Natural killer cell (primary cell): ENCODE measurements at regions not wholly inside any gene's neighbourhood (a gene's known extent, or its start where the extent isn't known, plus 50 kb on each side); places are given as distances from the start of the nearest gene placed in this dataset.

Source experiments
- ATAC-seq, 3 donors: fragments of 150-1000 bp in 2 of 3; fragments of 200-7000 bp in 1 of 3; cut with Tn5 transposase; 1 replicate in 1 of 3; 2 replicates in 2 of 3; pipeline ENCODE4 v1.10.0; 2021; ENCODE audit warnings: mild to moderate bottlenecking in 2 of 3, moderate library complexity in 2 of 3
- DNase-seq, 2 donors: peaks; one replicate each; pipeline versions ENCODE4 v3.0.0 to v3.0.0-alpha.2; 2013 to 2021; ENCODE audit warnings: mixed read lengths in 1 of 2
- H3K27ac ChIP-seq: one replicate; pipeline ENCODE4 v1.5.1; 2013; ENCODE audit warnings: mild to moderate bottlenecking, low read length
- H3K27me3 ChIP-seq: one replicate; pipeline ENCODE4 v1.6.1; 2013; ENCODE audit warnings: low read length; ENCODE audit not compliant: control insufficient read depth, insufficient read depth
- H3K36me3 ChIP-seq: one replicate; pipeline ENCODE4 v1.6.1; 2013; ENCODE audit warnings: low read length; ENCODE audit not compliant: control insufficient read depth, insufficient read depth
- H3K4me1 ChIP-seq: one replicate; pipeline ENCODE4 v1.6.1; 2013; ENCODE audit warnings: low read length; ENCODE audit not compliant: control insufficient read depth, insufficient read depth
- H3K4me3 ChIP-seq: one replicate; pipeline ENCODE4 v1.5.1; 2013; ENCODE audit warnings: low read length
- H3K9me3 ChIP-seq: one replicate; pipeline ENCODE4 v1.6.1; 2013; ENCODE audit warnings: low read length; ENCODE audit not compliant: control insufficient read depth, insufficient read depth
- H3K27ac Mint-ChIP-seq, 2 donors: one replicate each; pipeline ENCODE4 v1.8.0; 2022; ENCODE audit warnings: mild to moderate bottlenecking in 2 of 2, mixed read lengths in 2 of 2, moderate library complexity in 1 of 2
- H3K27me3 Mint-ChIP-seq, 2 donors: one replicate each; pipeline ENCODE4 v1.8.0; 2022; ENCODE audit warnings: low read depth in 2 of 2, mixed read lengths in 2 of 2
- H3K36me3 Mint-ChIP-seq: one replicate; pipeline ENCODE4 v1.8.0; 2022; ENCODE audit warnings: mixed read lengths
- H3K4me1 Mint-ChIP-seq, 2 donors: one replicate each; pipeline ENCODE4 v1.8.0; 2022; ENCODE audit warnings: mixed read lengths in 2 of 2
- H3K4me3 Mint-ChIP-seq: one replicate; pipeline ENCODE4 v1.8.0; 2022; ENCODE audit warnings: mild to moderate bottlenecking, moderate library complexity, mixed read lengths
- H3K9me3 Mint-ChIP-seq, 2 donors: one replicate each; pipeline ENCODE4 v1.8.0; 2022; ENCODE audit warnings: mixed read lengths in 2 of 2
- WGBS: methylation state at CpG from one replicate; pipeline ENCODE4 v1.1.7; 2013; ENCODE audit warnings: missing lambda C conversion rate; ENCODE audit not compliant: insufficient coverage; 5-methylcytosine and 5-hydroxymethylcytosine counted together
- intact Hi-C: fragments of 100-400 bp; cut with micrococcal nuclease; formaldehyde crosslinking; loops from one replicate; pipeline ENCODE4 v1.14.2; 2022
- TF ChIP-seq, protein P1 (sequence below): fragments of 200-600 bp; IDR thresholded peaks from one replicate; pipeline ENCODE4 v1.8.0; 2022; ENCODE audit warnings: antibody characterized with exemption

GRCh38 chr7:126339813-126340212, 912.9 kb downstream of the GRM8 start:
- no peak overlapping the region for H3K27ac ChIP-seq
- intact Hi-C loops, result no loop called here
- ATAC-seq (no peak), DNase-seq (no peak)
- H3K4me3 ChIP-seq, result no peak overlapping the region
- no peak overlapping the region for H3K4me3 Mint-ChIP-seq
- WGBS, result 71% methylated on average over 4 of the region's 4 CpGs
- H3K4me1 Mint-ChIP-seq, result no peaks in the 10 kb centered on the region
- no peak overlapping the region for H3K27ac Mint-ChIP-seq
- peaks cover 2% of the 10 kb centered on the region for H3K9me3 ChIP-seq
- no peaks in the 10 kb centered on the region for H3K27me3 ChIP-seq
- no peaks in the 10 kb centered on the region for H3K27me3 Mint-ChIP-seq
- no peaks in the 10 kb centered on the region for H3K4me1 ChIP-seq
- H3K36me3 Mint-ChIP-seq, result peaks cover 5% of the 10 kb centered on the region
- TF ChIP-seq, protein P1, sequence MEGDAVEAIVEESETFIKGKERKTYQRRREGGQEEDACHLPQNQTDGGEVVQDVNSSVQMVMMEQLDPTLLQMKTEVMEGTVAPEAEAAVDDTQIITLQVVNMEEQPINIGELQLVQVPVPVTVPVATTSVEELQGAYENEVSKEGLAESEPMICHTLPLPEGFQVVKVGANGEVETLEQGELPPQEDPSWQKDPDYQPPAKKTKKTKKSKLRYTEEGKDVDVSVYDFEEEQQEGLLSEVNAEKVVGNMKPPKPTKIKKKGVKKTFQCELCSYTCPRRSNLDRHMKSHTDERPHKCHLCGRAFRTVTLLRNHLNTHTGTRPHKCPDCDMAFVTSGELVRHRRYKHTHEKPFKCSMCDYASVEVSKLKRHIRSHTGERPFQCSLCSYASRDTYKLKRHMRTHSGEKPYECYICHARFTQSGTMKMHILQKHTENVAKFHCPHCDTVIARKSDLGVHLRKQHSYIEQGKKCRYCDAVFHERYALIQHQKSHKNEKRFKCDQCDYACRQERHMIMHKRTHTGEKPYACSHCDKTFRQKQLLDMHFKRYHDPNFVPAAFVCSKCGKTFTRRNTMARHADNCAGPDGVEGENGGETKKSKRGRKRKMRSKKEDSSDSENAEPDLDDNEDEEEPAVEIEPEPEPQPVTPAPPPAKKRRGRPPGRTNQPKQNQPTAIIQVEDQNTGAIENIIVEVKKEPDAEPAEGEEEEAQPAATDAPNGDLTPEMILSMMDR, result no peak
- H3K9me3 Mint-ChIP-seq, result peaks cover 14 to 23% of the 10 kb centered on the region in 2 donors
- no peaks in the 10 kb centered on the region for H3K36me3 ChIP-seq

DNA sequence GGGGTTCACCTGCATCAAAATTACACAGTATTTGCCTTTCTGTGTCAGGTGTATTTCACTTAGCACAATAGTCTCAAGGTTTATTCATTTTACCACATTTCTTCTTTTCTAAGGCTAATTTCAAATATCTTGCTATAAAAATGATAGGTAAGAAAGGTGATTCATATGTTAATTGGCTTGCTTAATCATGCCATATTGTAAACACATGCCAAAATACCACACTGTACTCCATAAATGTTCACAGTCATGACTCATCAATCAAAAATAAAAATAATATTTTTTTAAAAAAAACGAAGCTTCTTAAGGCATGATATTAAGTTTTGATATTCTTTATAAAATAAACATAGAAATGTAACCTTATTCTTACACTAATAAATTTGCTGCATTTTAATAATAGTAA, 947.1 kb downstream of the GRM8 start:
- Mint-ChIP-seq H3K36me3 (peaks cover 7% of the 10 kb centered on the region), H3K27me3 (no peaks in the 10 kb centered on the region), H3K4me1 (no peaks in the 10 kb centered on the region), H3K9me3 (peaks cover 8 to 29% of the 10 kb centered on the region in 2 donors), H3K4me3 (no peak overlapping the region), H3K27ac (no peak overlapping the region)
- no peak overlapping the region for H3K27ac ChIP-seq
- DNase-seq (no peak), ATAC-seq (no peak)
- no peaks in the 10 kb centered on the region for H3K27me3 ChIP-seq
- intact Hi-C loops, result no loop called here
- TF ChIP-seq, protein P1, result no peak
- H3K9me3 ChIP-seq, result peaks cover 3% of the 10 kb centered on the region
- H3K4me1 ChIP-seq, result no peaks in the 10 kb centered on the region
- no CpG with 5 or more reads among the region's 1 CpG for WGBS
- no peak overlapping the region for H3K4me3 ChIP-seq
- H3K36me3 ChIP-seq, result no peaks in the 10 kb centered on the region

- no peak overlapping the region for H3K27ac ChIP-seq
- no peak overlapping the region for H3K4me3 ChIP-seq
- DNase-seq (no peak), ATAC-seq (no peak)
- Mint-ChIP-seq H3K4me3 (no peak overlapping the region), H3K9me3 (peaks cover 8 to 25% of the 10 kb centered on the region in 2 donors), H3K4me1 (no peaks in the 10 kb centered on the region), H3K27me3 (no peaks in the 10 kb centered on the region), H3K36me3 (no peaks in the 10 kb centered on the region), H3K27ac (no peak overlapping the region)
- peaks cover 3% of the 10 kb centered on the region for H3K9me3 ChIP-seq
- no peaks in the 10 kb centered on the region for H3K27me3 ChIP-seq
- intact Hi-C loops, result no loop called here
- WGBS, result 73% methylated on average over 1 of the region's 1 CpG
- TF ChIP-seq, protein P1, result no peak
- no peaks in the 10 kb centered on the region for H3K36me3 ChIP-seq
- H3K4me1 ChIP-seq, result no peaks in the 10 kb centered on the region
These were observed 948.8 kb downstream of the GRM8 start for GRCh38 chr7:126303926-126304325.

GRCh38 chr7:126302639-126303038, 950.1 kb downstream of the GRM8 start:
- WGBS, result no CpG with 5 or more reads among the region's 2 CpGs
- Mint-ChIP-seq H3K27ac (no peak overlapping the region), H3K27me3 (no peaks in the 10 kb centered on the region), H3K4me1 (no peaks in the 10 kb centered on the region), H3K9me3 (peaks cover 8 to 30% of the 10 kb centered on the region in 2 donors), H3K4me3 (no peak overlapping the region), H3K36me3 (no peaks in the 10 kb centered on the region)
- no peaks in the 10 kb centered on the region for H3K27me3 ChIP-seq
- H3K36me3 ChIP-seq, result no peaks in the 10 kb centered on the region
- no peak for DNase-seq
- ATAC-seq, result no peak
- TF ChIP-seq, protein P1, result no peak
- H3K4me3 ChIP-seq, result no peak overlapping the region
- no peak overlapping the region for H3K27ac ChIP-seq
- H3K9me3 ChIP-seq, result peaks cover 3% of the 10 kb centered on the region
- intact Hi-C loops, result no loop called here
- H3K4me1 ChIP-seq, result no peaks in the 10 kb centered on the region
